A673 (cell line): ENCODE measurements at regions not wholly inside any gene's neighbourhood (a gene's known extent, or its start where the extent isn't known, plus 50 kb on each side); places are given as distances from the start of the nearest gene placed in this dataset.

ENCODE experiments used
- BruUV-seq: library from RNA; stranded (reverse); fragments of 400-500 nt; replicated peaks from 2 replicates; lab custom pipeline; 2021; lab: Mats Ljungman, UMichigan
- CTCF ChIA-PET: fragments of 300-600 bp; sonication (Branson Sonifier 250); formaldehyde crosslinking; loops from one replicate; lab custom pipeline; 2022; ENCODE audit warnings: antibody characterized with exemption; lab: Charles Lee
- POLR2A ChIA-PET: fragments of 300-600 bp; sonication (Branson Sonifier 250); formaldehyde crosslinking; loops from one replicate; lab custom pipeline; 2022; ENCODE audit warnings: antibody characterized with exemption; ENCODE audit not compliant: low non-redundant PET; lab: Charles Lee
- DNase-seq: peaks from one replicate; pipeline ENCODE4 v3.0.0-alpha.2; 2015; ENCODE audit warnings: low spot score
- H3K27ac ChIP-seq: fragments of 200-600 bp; sonication (generic); 2 replicates; pipeline ENCODE4 v1.5.1; 2016; ENCODE audit warnings: mixed run types, low read depth, mild to moderate bottlenecking, mixed read lengths, antibody characterized with exemption, low read length; ENCODE audit not compliant: poor library complexity, severe bottlenecking
- H3K27me3 ChIP-seq: fragments of 200-600 bp; sonication (generic); replicated peaks from 2 replicates; pipeline ENCODE4 v1.6.1; 2017; ENCODE audit warnings: mixed run types, low read depth, mild to moderate bottlenecking, mixed read lengths, antibody characterized with exemption, low read length; ENCODE audit not compliant: insufficient read depth, poor library complexity
- H3K36me3 ChIP-seq: fragments of 200-600 bp; sonication (generic); 2 replicates; pipeline ENCODE4 v1.6.1; 2016; ENCODE audit warnings: mixed run types, mild to moderate bottlenecking, mixed read lengths, antibody characterized with exemption, low read length; ENCODE audit not compliant: insufficient read depth, poor library complexity, severe bottlenecking
- H3K4me1 ChIP-seq: fragments of 200-600 bp; sonication (generic); 2 replicates; pipeline ENCODE4 v1.6.1; 2017; ENCODE audit warnings: mixed run types, mild to moderate bottlenecking, mixed read lengths, antibody characterized with exemption, low read length; ENCODE audit not compliant: insufficient read depth, poor library complexity, severe bottlenecking
- H3K4me3 ChIP-seq: fragments of 200-600 bp; sonication (generic); 2 replicates; pipeline ENCODE4 v1.5.1; 2016; ENCODE audit warnings: low read depth, mixed run types, mild to moderate bottlenecking, mixed read lengths, low read length; ENCODE audit not compliant: poor library complexity, severe bottlenecking
- H3K9me3 ChIP-seq: fragments of 200-600 bp; sonication (generic); 2 replicates; pipeline ENCODE4 v1.6.1; 2016; ENCODE audit warnings: mixed run types, low read depth, mild to moderate bottlenecking, mixed read lengths, antibody characterized with exemption, low read length; ENCODE audit not compliant: poor library complexity, severe bottlenecking
- CTCF ChIP-seq: fragments of 300-800, 200-600 bp; sonication (generic); conservative IDR thresholded peaks from 2 replicates; pipeline ENCODE4 v1.5.1; 2017; ENCODE audit warnings: low read depth, mild to moderate bottlenecking, antibody characterized with exemption, low read length, moderate library complexity, mixed read lengths
- EZH2 ChIP-seq: fragments of 200-600 bp; sonication (generic); IDR thresholded peaks from 2 replicates; pipeline ENCODE4 v1.6.1; 2017; ENCODE audit warnings: borderline replicate concordance, low read depth, mild to moderate bottlenecking, mixed read lengths, antibody characterized with exemption, low read length; ENCODE audit not compliant: poor library complexity, severe bottlenecking
- intact Hi-C: fragments of 100-400 bp; cut with micrococcal nuclease; formaldehyde crosslinking; loops from one replicate; pipeline ENCODE4 v1.10.0; 2022; ENCODE audit not compliant: unreplicated experiment

GRCh38 chr5:117461403-117461802 is 886.8 kb upstream of the SEMA6A start:
- no TSS peak for BruUV-seq
- Histone ChIP-seq H3K27ac (no peak overlapping the region), H3K4me3 (no peak overlapping the region), H3K36me3 (no peaks in the 10 kb centered on the region), H3K4me1 (no peaks in the 10 kb centered on the region), H3K27me3 (no peaks in the 10 kb centered on the region), H3K9me3 (no peaks in the 10 kb centered on the region)
- DNase-seq = no peak
- ChIA-PET CTCF (no interaction called here), POLR2A (no interaction called here)
- intact Hi-C loops = loop anchor here (5.0 kb wide), 1 partner anchor 1331 kb away; no protein-coding TSS in a partner anchor
- no peak for TF ChIP-seq CTCF
- TF ChIP-seq EZH2 = no peak

GRCh38 chr5:117457656-117458055 is 883.0 kb upstream of the SEMA6A start:
- no peak for DNase-seq
- Histone ChIP-seq H3K4me1 (no peaks in the 10 kb centered on the region), H3K36me3 (no peaks in the 10 kb centered on the region), H3K9me3 (no peaks in the 10 kb centered on the region), H3K4me3 (no peak overlapping the region), H3K27me3 (no peaks in the 10 kb centered on the region), H3K27ac (no peak overlapping the region)
- POLR2A ChIA-PET = no interaction called here
- no peak for TF ChIP-seq EZH2
- no peak for TF ChIP-seq CTCF
- intact Hi-C loops = loop anchor here (10.0 kb wide), 2 partner anchors 1147 to 1497 kb away; no protein-coding TSS in a partner anchor
- CTCF ChIA-PET = no interaction called here
- BruUV-seq = no TSS peak

DNA sequence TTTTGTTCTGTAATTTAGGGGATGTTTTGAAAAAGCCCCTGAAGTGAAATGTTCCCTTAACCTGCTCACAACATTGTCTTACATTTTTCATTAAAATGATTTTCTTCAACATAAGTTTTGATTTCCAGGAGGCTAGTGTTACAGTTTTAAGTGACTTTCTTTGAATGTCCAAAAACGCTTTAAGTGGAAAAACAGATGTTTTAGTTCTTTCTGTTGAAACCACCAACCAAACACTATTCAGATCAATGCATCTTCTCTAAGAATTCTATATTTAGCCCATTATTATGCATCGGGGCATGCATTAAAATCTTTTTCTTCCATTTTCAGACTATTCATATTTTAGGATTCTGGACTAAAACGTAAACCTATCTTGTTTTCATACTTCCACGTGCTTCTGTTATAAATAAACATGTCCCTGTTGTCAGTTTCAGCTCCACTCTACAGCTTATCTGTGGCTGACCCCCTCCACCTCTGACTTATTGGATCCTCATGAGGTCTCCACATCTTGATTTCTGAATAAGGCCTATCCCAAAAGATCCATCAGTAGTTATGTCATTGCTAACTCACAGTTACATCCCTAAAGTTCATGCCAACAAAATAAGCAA is 882.3 kb upstream of the SEMA6A start:
- ChIA-PET CTCF (no interaction called here), POLR2A (no interaction called here)
- no peaks in the 10 kb centered on the region for H3K4me1 ChIP-seq
- no peak for TF ChIP-seq EZH2
- TF ChIP-seq CTCF = no peak
- H3K4me3 ChIP-seq = no peak overlapping the region
- H3K27ac ChIP-seq = no peak overlapping the region
- intact Hi-C loops = loop anchor here (10.0 kb wide), 2 partner anchors 1148 to 1498 kb away; no protein-coding TSS in a partner anchor
- H3K9me3 ChIP-seq = no peaks in the 10 kb centered on the region
- no TSS peak for BruUV-seq
- DNase-seq = no peak
- H3K36me3 ChIP-seq = no peaks in the 10 kb centered on the region
- H3K27me3 ChIP-seq = no peaks in the 10 kb centered on the region
